Colonic mucosa (tissue), 4 donors: ENCODE measurements at regions not wholly inside any gene's neighbourhood (a gene's known extent, or its start where the extent isn't known, plus 50 kb on each side); places are given as distances from the start of the nearest gene placed in this dataset.
"Not testable (repeated sequence)": the region's sequence is repeated elsewhere in the genome, so short reads cannot be mapped to it uniquely, and the experiment has no call there.

Experiments used
- DNase-seq: peaks from one replicate; pipeline ENCODE4 v3.0.0-alpha.2; 2020
- H3K27ac ChIP-seq: fragments of 200-600 bp; one replicate; pipeline ENCODE4 v1.8.0; 2021
- H3K27me3 ChIP-seq: fragments of 200-600 bp; one replicate; pipeline ENCODE4 v1.8.0; 2021
- H3K36me3 ChIP-seq: fragments of 200-600 bp; one replicate; pipeline ENCODE4 v1.8.0; 2021
- H3K4me1 ChIP-seq: fragments of 200-600 bp; one replicate; pipeline ENCODE4 v1.8.0; 2021; ENCODE audit warnings: mild to moderate bottlenecking
- H3K4me3 ChIP-seq: fragments of 200-600 bp; one replicate; pipeline ENCODE4 v1.8.0; 2021
- H3K9ac ChIP-seq, 2 donors: one replicate each; pipeline ENCODE4 v1.7.0; 2013; ENCODE audit warnings: control low read depth in 2 of 2, low read depth in 2 of 2, low read length in 2 of 2
- H3K9me3 ChIP-seq: fragments of 200-600 bp; one replicate; pipeline ENCODE4 v1.8.0; 2021
- intact Hi-C: fragments of 100-400 bp; cut with DNase I; formaldehyde crosslinking; loops from one replicate; pipeline ENCODE4 v1.14.1; 2022
- TF ChIP-seq, protein P1 (sequence below): fragments of 200-600 bp; IDR thresholded peaks from one replicate; pipeline ENCODE4 v1.8.0; 2022; ENCODE audit warnings: antibody characterized with exemption, mild to moderate bottlenecking
- donor health status: healthy.
- donor health status: DM: no; HTN: no; CAD: no.
- donor health status: DM: no; HTN: no; CAD: no.

- Histone ChIP-seq H3K4me3 (no peak overlapping the region), H3K36me3 (no peaks in the 10 kb centered on the region), H3K9ac (no peak overlapping the region), H3K4me1 (no peaks in the 10 kb centered on the region), H3K9me3 (no peaks in the 10 kb centered on the region), H3K27me3 (no peaks in the 10 kb centered on the region), H3K27ac (no peak overlapping the region)
- no peak for DNase-seq
- intact Hi-C loops, result no loop called here
- TF ChIP-seq, protein P1, sequence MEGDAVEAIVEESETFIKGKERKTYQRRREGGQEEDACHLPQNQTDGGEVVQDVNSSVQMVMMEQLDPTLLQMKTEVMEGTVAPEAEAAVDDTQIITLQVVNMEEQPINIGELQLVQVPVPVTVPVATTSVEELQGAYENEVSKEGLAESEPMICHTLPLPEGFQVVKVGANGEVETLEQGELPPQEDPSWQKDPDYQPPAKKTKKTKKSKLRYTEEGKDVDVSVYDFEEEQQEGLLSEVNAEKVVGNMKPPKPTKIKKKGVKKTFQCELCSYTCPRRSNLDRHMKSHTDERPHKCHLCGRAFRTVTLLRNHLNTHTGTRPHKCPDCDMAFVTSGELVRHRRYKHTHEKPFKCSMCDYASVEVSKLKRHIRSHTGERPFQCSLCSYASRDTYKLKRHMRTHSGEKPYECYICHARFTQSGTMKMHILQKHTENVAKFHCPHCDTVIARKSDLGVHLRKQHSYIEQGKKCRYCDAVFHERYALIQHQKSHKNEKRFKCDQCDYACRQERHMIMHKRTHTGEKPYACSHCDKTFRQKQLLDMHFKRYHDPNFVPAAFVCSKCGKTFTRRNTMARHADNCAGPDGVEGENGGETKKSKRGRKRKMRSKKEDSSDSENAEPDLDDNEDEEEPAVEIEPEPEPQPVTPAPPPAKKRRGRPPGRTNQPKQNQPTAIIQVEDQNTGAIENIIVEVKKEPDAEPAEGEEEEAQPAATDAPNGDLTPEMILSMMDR, result no peak
Observed at GRCh38 chr4:187501731-187502130, 493.8 kb upstream of the ZFP42 start.

DNA sequence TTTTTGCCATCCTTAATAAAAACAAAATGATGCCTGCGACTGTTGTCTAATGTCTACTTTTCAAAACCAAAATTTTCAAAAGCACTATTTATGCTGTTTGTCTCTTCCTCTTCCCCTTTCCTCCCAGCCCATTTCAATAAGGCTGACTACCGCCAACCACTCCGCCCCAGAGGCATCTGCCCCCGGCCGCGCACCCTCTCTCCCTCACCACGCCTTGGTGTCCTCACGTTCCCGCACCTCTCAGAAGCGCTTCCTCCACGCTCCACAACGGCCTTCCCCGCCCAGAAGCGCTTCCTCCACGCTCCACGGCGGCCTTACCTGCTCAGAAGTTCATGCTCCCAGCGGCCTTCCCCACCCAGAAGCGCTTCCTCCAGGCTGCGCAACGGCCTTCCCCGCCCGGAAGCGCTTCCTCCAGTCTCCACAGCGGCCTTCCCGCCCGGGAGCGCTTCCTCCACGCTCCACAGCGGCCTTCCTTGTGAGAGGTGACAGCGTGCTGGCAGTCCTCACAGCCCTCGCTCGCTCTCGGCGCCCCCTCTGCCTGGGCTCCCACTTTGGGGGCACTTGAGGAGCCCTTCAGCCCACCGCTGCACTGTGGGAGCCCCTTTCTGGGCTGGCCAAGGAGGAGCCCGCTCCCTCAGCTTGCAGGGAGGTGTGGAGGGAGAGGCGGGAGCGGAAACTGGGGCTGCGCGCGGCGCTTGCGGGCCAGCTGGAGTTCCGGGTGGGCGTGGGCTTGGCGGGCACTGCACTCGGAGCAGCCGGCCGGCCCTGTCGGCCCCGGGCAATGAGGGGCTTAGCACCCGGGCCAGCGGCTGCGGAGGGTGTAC, 490.4 kb upstream of the ZFP42 start:
- Histone ChIP-seq H3K27ac (no peak overlapping the region), H3K36me3 (no peaks in the 10 kb centered on the region), H3K4me1 (no peaks in the 10 kb centered on the region), H3K9me3 (no peaks in the 10 kb centered on the region), H3K9ac (no peak overlapping the region), H3K27me3 (no peaks in the 10 kb centered on the region), H3K4me3 (no peak overlapping the region)
- TF ChIP-seq, protein P1, result no peak
- intact Hi-C loops, result no loop called here
- no peak for DNase-seq

- H3K4me1 ChIP-seq, H3K4me3 ChIP-seq, H3K9ac ChIP-seq, H3K27me3 ChIP-seq, DNase-seq, H3K9me3 ChIP-seq, H3K36me3 ChIP-seq, intact Hi-C loops, H3K27ac ChIP-seq: not testable (repeated sequence)
Observed at GRCh38 chr4:187505798-187506141, 489.8 kb upstream of the ZFP42 start.

DNA sequence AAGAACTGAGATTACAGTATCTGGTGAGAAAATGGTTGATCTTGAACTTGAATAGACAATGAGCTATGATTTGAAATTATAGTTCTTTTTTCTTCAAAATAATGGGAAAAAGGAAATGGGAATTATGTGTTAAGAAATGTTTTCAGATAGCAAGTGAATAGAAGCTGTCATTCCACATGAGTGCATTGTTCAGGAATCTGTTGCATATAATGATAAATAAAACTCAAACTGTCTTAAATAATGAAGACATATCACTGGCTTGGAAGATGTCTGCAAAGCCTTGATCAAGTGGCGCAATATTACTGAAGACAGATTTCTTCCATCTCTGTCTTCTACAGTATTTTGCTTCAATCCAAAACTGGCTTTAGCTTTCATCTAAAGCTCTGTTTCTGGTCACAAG, 479.3 kb upstream of the ZFP42 start:
- H3K9ac ChIP-seq, result no peak overlapping the region
- no peak for DNase-seq
- intact Hi-C loops, result no loop called here
- TF ChIP-seq, protein P1, result no peak
- H3K4me3 ChIP-seq, result no peak overlapping the region
- no peaks in the 10 kb centered on the region for H3K36me3 ChIP-seq
- H3K27me3 ChIP-seq, result no peaks in the 10 kb centered on the region
- no peaks in the 10 kb centered on the region for H3K4me1 ChIP-seq
- H3K27ac ChIP-seq, result no peak overlapping the region
- H3K9me3 ChIP-seq, result no peaks in the 10 kb centered on the region

- H3K27ac ChIP-seq, result no peak overlapping the region
- no peaks in the 10 kb centered on the region for H3K27me3 ChIP-seq
- H3K36me3 ChIP-seq, result no peaks in the 10 kb centered on the region
- H3K9ac ChIP-seq, result no peak overlapping the region
- DNase-seq, result no peak
- intact Hi-C loops, result no loop called here
- TF ChIP-seq, protein P1, result no peak
- H3K9me3 ChIP-seq, result no peaks in the 10 kb centered on the region
- H3K4me1 ChIP-seq, result no peaks in the 10 kb centered on the region
- no peak overlapping the region for H3K4me3 ChIP-seq
Observed at GRCh38 chr4:187541666-187542065, 453.9 kb upstream of the ZFP42 start.

- DNase-seq, result no peak
- no peaks in the 10 kb centered on the region for H3K27me3 ChIP-seq
- H3K27ac ChIP-seq, result no peak overlapping the region
- intact Hi-C loops, result no loop called here
- no peaks in the 10 kb centered on the region for H3K4me1 ChIP-seq
- H3K36me3 ChIP-seq, result no peaks in the 10 kb centered on the region
- H3K4me3 ChIP-seq, result no peak overlapping the region
- no peaks in the 10 kb centered on the region for H3K9me3 ChIP-seq
- TF ChIP-seq, protein P1, result no peak
- no peak overlapping the region for H3K9ac ChIP-seq
Observed at GRCh38 chr4:187544461-187545053, 451.0 kb upstream of the ZFP42 start.
